Mucosa of stomach (tissue), 1 donor: ENCODE measurements at regions not wholly inside any gene's neighbourhood (a gene's known extent, or its start where the extent isn't known, plus 50 kb on each side); places are given as distances from the start of the nearest gene placed in this dataset.

Experiments
- H3K27me3 ChIP-seq: one replicate; pipeline ENCODE4 v1.7.0; 2013; ENCODE audit warnings: mild to moderate bottlenecking, low read length; ENCODE audit not compliant: control insufficient read depth, insufficient read depth
- H3K36me3 ChIP-seq: one replicate; pipeline ENCODE4 v1.7.0; 2013; ENCODE audit warnings: low read length; ENCODE audit not compliant: control insufficient read depth, insufficient read depth
- H3K4me1 ChIP-seq: one replicate; pipeline ENCODE4 v1.7.0; 2013; ENCODE audit warnings: mild to moderate bottlenecking, low read length; ENCODE audit not compliant: control insufficient read depth, insufficient read depth
- H3K4me3 ChIP-seq: one replicate; pipeline ENCODE4 v1.7.0; 2013; ENCODE audit warnings: low read length
- H3K9ac ChIP-seq: one replicate; pipeline ENCODE4 v1.7.0; 2013; ENCODE audit warnings: mild to moderate bottlenecking, low read length, moderate library complexity
- H3K9me3 ChIP-seq: one replicate; pipeline ENCODE4 v1.7.0; 2013; ENCODE audit warnings: mild to moderate bottlenecking, low read length, moderate library complexity; ENCODE audit not compliant: control insufficient read depth
- donor health status: Pancreatic carcinoma.

- Histone ChIP-seq H3K9me3 (no peaks in the 10 kb centered on the region), H3K36me3 (no peaks in the 10 kb centered on the region), H3K9ac (no peak overlapping the region), H3K4me3 (no peak overlapping the region), H3K27me3 (peaks cover 29% of the 10 kb centered on the region), H3K4me1 (no peaks in the 10 kb centered on the region)
Measured at GRCh38 chr20:21019468-21019813, 86.7 kb downstream of the LINC00237 start.

GRCh38 chr20:21018576-21018975 is 87.6 kb downstream of the LINC00237 start:
- H3K36me3 ChIP-seq: no peaks in the 10 kb centered on the region
- H3K4me1 ChIP-seq: no peaks in the 10 kb centered on the region
- H3K9me3 ChIP-seq: no peaks in the 10 kb centered on the region
- H3K27me3 ChIP-seq: peaks cover 29% of the 10 kb centered on the region
- no peak overlapping the region for H3K4me3 ChIP-seq
- H3K9ac ChIP-seq: no peak overlapping the region

GRCh38 chr20:21017528-21018085 is 88.6 kb downstream of the LINC00237 start:
- H3K9me3 ChIP-seq: no peaks in the 10 kb centered on the region
- no peak overlapping the region for H3K9ac ChIP-seq
- H3K4me3 ChIP-seq: no peak overlapping the region
- no peaks in the 10 kb centered on the region for H3K4me1 ChIP-seq
- peaks cover 29% of the 10 kb centered on the region for H3K27me3 ChIP-seq
- H3K36me3 ChIP-seq: no peaks in the 10 kb centered on the region

GRCh38 chr20:21016751-21017150 is 89.4 kb downstream of the LINC00237 start:
- H3K36me3 ChIP-seq: no peaks in the 10 kb centered on the region
- H3K4me1 ChIP-seq: no peaks in the 10 kb centered on the region
- no peaks in the 10 kb centered on the region for H3K9me3 ChIP-seq
- H3K27me3 ChIP-seq: peaks cover 29% of the 10 kb centered on the region
- no peak overlapping the region for H3K4me3 ChIP-seq
- no peak overlapping the region for H3K9ac ChIP-seq

GRCh38 chr20:21014528-21014927 is 91.6 kb downstream of the LINC00237 start:
- H3K27me3 ChIP-seq: peaks cover 8% of the 10 kb centered on the region
- no peaks in the 10 kb centered on the region for H3K9me3 ChIP-seq
- no peaks in the 10 kb centered on the region for H3K36me3 ChIP-seq
- H3K9ac ChIP-seq: no peak overlapping the region
- H3K4me1 ChIP-seq: no peaks in the 10 kb centered on the region
- no peak overlapping the region for H3K4me3 ChIP-seq

GRCh38 chr20:21008951-21009350 is 97.2 kb downstream of the LINC00237 start:
- Histone ChIP-seq H3K4me1 (no peaks in the 10 kb centered on the region), H3K27me3 (no peaks in the 10 kb centered on the region), H3K9ac (no peak overlapping the region), H3K4me3 (no peak overlapping the region), H3K9me3 (no peaks in the 10 kb centered on the region), H3K36me3 (no peaks in the 10 kb centered on the region)

- no peaks in the 10 kb centered on the region for H3K36me3 ChIP-seq
- no peaks in the 10 kb centered on the region for H3K4me1 ChIP-seq
- H3K4me3 ChIP-seq: no peak overlapping the region
- H3K9me3 ChIP-seq: no peaks in the 10 kb centered on the region
- H3K9ac ChIP-seq: no peak overlapping the region
- no peaks in the 10 kb centered on the region for H3K27me3 ChIP-seq
Measured at GRCh38 chr20:21006611-21007010, 99.5 kb downstream of the LINC00237 start.

- no peaks in the 10 kb centered on the region for H3K36me3 ChIP-seq
- H3K9ac ChIP-seq: no peak overlapping the region
- H3K4me1 ChIP-seq: no peaks in the 10 kb centered on the region
- no peak overlapping the region for H3K4me3 ChIP-seq
- no peaks in the 10 kb centered on the region for H3K27me3 ChIP-seq
- H3K9me3 ChIP-seq: no peaks in the 10 kb centered on the region
Measured at GRCh38 chr20:21004386-21005076, 101.6 kb downstream of the LINC00237 start.

- H3K9ac ChIP-seq: no peak overlapping the region
- no peaks in the 10 kb centered on the region for H3K36me3 ChIP-seq
- no peaks in the 10 kb centered on the region for H3K9me3 ChIP-seq
- H3K4me3 ChIP-seq: no peak overlapping the region
- H3K4me1 ChIP-seq: no peaks in the 10 kb centered on the region
- no peaks in the 10 kb centered on the region for H3K27me3 ChIP-seq
Measured at GRCh38 chr20:21003902-21004301, 102.3 kb downstream of the LINC00237 start.

- no peaks in the 10 kb centered on the region for H3K9me3 ChIP-seq
- no peak overlapping the region for H3K9ac ChIP-seq
- H3K4me1 ChIP-seq: no peaks in the 10 kb centered on the region
- H3K4me3 ChIP-seq: no peak overlapping the region
- H3K36me3 ChIP-seq: no peaks in the 10 kb centered on the region
- no peaks in the 10 kb centered on the region for H3K27me3 ChIP-seq
Measured at GRCh38 chr20:21002486-21002885, 103.7 kb downstream of the LINC00237 start.

- no peak overlapping the region for H3K9ac ChIP-seq
- H3K9me3 ChIP-seq: no peaks in the 10 kb centered on the region
- no peaks in the 10 kb centered on the region for H3K4me1 ChIP-seq
- no peak overlapping the region for H3K4me3 ChIP-seq
- no peaks in the 10 kb centered on the region for H3K36me3 ChIP-seq
- H3K27me3 ChIP-seq: peaks cover 3% of the 10 kb centered on the region
Measured at GRCh38 chr20:20993372-20993771, 112.8 kb downstream of the LINC00237 start.

GRCh38 chr20:20992686-20993360 is 113.3 kb downstream of the LINC00237 start:
- peaks cover 3% of the 10 kb centered on the region for H3K27me3 ChIP-seq
- no peak overlapping the region for H3K4me3 ChIP-seq
- no peak overlapping the region for H3K9ac ChIP-seq
- no peaks in the 10 kb centered on the region for H3K36me3 ChIP-seq
- no peaks in the 10 kb centered on the region for H3K9me3 ChIP-seq
- no peaks in the 10 kb centered on the region for H3K4me1 ChIP-seq
